Fibroblast of skin of back (primary cell): ENCODE measurements at regions not wholly inside any gene's neighbourhood (a gene's known extent, or its start where the extent isn't known, plus 50 kb on each side); places are given as distances from the start of the nearest gene placed in this dataset.
"Not testable (repeated sequence)": the region's sequence is repeated elsewhere in the genome, so short reads cannot be mapped to it uniquely, and the experiment has no call there.

ENCODE experiments used
- DNase-seq: peaks from one replicate; pipeline ENCODE4 v3.0.0-alpha.2; 2013

- DNase-seq = peak; percentile 58
Measured at GRCh38 chr11:69934861-69935494, 115.8 kb upstream of the FGF3 start.

GRCh38 chr11:69935941-69936505 is 116.8 kb upstream of the FGF3 start:
- no peak for DNase-seq

GRCh38 chr11:69936771-69937170 is 117.6 kb upstream of the FGF3 start:
- no peak for DNase-seq

DNA sequence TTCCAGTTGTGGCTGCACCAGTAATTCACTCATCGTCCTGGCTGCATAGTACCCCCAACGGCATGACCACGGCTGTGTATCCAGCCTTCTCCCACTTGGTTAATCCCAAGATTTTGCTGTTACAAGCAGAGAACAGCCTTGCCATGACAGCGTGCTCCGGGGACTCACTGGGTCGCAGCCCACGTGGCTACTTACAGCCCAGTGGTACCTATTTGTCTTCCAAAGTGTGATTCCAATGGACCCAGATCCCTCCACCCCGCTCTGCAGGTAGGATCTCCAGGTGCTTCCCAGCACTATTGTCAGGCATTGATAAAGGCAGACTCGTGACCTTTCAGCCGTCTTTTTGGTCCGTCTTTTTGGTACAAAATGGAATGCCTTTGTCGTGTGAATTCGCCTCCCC is 119.0 kb upstream of the FGF3 start:
- DNase-seq = no peak

GRCh38 chr11:69939551-69940245 is 120.5 kb upstream of the FGF3 start:
- DNase-seq = no peak

GRCh38 chr11:69940246-69940610 is 121.0 kb upstream of the FGF3 start:
- no peak for DNase-seq

DNA sequence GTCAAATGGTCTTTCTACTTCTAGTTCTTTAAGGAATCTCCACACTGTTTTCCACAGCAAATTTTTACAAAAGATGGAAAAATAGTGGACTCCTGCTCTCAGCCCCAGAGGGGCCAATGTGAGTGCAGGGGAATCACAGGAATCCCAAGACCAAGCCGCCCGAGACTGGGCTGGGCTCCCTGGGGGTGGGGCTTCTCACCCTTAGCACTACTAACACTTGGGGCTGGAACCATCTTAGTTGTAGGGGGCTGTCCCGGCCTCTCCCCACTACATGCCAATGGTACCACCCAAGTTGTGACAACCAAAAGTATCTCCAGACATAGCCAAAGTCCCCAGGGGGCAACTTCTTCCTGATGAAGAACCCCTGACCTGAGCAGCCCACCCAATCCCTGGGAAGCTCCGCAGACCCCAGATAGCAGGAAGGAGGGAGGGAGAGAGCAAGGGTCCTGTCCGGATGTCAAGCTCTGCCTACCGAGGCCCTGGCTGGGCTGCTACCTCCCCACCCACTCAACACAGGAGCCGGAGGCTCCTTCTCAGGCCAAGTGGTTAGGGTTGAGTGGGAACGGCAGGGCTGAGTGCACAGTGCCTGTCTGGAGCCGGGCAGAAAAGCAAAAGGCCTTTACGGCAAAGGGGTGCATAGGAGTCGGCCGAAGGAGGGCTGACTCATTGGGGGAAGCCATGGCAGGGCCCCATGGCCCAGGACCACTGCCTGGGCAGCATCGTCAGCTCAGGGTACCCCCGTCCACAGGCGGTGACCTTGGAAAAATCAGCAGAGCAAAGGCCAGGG is 122.5 kb upstream of the FGF3 start:
- no peak for DNase-seq

DNA sequence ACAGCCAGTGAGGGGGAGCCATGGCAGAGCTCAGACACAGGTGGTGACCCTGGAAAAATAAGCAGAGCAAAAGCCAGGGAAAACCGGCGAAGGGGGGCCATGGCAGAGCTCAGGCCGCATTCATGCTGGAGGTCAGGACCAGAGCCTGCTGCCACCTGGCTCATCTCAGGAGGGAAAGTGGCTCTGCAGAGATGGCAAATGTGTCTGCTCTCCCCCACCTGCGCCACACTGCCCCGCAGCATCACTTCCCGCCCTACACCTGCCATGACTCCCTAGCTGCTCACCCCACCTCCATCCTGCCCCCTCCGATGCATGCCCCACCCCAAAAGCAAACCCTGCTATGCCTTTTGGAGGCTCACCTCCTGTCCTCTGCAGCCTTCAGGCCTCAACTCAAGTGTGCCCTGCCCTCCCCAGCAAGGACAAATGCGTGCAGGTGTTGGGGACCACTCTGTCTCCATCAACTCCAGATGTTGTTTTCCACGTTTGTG is 123.2 kb upstream of the FGF3 start:
- no peak for DNase-seq

- DNase-seq = peak; percentile 30
Measured at GRCh38 chr11:69943066-69943465, 123.8 kb upstream of the FGF3 start.

- no peak for DNase-seq
Measured at GRCh38 chr11:69943506-69943905, 124.3 kb upstream of the FGF3 start.

DNA sequence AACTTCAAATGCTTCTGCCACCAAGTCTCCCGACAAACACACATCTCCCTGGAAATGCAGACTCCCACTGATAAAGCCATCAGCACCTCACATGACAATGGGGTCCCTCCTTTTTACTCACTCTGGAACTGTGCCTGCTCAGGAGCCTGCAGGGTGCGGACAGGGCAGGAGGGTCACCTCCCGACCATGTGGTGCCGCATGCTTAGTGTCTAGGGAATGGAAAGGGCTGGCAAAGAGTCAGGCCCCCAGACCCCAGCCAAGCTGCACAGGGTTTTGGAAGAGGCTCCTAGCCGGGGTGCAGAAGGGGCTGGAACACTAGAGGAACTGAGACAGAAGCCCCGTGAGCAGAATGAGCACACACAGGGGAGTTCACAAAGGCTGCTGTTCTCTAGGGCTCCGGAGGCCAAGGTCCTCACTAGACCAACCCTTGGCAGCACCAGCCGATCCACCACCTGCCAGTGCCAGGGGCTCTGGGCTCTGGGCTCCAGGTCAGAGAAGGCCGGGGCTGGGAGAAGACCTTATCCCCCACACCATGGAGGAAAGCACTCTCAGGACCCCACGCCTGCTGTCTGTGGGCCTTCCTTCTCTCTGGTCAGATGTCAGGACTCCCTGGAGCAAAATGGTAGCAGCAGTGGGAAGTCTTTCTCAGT is 125.1 kb upstream of the FGF3 start:
- no peak for DNase-seq

- DNase-seq = no peak
Measured at GRCh38 chr11:69945157-69945556, 125.9 kb upstream of the FGF3 start.

DNA sequence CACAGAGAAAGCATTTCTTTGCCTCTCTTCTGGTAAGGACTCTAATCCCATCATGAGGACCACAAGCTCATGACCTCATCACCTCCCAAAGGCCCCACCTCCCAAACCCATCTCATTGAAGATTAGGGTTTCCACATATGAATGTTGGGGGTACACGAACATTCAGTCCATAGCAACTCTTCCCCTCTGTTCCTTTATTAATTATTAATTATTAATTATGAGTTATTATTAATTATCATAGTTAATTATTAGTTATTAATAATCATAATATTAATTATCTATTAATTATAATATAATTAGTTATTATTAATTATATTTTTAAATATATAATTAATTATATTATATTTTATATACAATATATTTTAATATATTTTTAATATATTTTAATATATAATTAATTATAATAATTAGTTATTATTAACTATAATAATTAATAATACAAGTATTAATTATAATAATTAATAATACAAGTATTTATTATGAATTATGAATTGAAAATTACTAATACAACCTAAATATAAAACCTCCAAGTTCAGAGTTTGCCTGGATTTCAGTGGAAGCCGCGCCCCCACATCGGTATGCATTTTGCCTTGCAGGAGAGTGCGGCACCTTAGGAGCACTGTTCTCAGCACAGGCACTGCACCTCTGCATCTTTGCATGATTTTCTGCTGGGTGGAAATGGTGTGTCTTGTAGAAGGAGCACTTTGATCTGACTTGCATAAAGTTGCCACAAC is 128.0 kb upstream of the FGF3 start:
- no peak for DNase-seq

DNA sequence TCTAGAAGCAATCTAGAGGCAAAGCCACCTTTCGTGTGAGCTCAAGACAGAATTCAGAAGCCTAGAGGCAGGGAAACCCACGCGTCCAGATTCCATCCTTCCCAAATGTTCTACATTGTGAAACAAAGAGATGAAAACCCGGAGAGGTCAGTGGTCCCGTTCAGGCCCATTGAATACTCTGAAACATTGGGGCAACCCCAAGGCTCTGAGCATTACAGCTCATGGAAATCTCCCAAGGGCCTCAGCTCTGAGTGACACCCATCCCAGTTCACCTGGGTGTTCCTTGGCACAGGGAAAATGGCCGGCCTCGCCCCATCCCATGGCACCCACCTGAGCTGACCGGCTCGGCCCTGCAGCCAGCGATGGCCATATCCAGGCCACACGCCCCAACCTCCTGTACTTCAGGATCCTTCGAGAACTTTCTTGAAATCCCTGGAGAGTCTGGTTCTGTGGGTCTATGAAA is 128.6 kb upstream of the FGF3 start:
- no peak for DNase-seq

DNA sequence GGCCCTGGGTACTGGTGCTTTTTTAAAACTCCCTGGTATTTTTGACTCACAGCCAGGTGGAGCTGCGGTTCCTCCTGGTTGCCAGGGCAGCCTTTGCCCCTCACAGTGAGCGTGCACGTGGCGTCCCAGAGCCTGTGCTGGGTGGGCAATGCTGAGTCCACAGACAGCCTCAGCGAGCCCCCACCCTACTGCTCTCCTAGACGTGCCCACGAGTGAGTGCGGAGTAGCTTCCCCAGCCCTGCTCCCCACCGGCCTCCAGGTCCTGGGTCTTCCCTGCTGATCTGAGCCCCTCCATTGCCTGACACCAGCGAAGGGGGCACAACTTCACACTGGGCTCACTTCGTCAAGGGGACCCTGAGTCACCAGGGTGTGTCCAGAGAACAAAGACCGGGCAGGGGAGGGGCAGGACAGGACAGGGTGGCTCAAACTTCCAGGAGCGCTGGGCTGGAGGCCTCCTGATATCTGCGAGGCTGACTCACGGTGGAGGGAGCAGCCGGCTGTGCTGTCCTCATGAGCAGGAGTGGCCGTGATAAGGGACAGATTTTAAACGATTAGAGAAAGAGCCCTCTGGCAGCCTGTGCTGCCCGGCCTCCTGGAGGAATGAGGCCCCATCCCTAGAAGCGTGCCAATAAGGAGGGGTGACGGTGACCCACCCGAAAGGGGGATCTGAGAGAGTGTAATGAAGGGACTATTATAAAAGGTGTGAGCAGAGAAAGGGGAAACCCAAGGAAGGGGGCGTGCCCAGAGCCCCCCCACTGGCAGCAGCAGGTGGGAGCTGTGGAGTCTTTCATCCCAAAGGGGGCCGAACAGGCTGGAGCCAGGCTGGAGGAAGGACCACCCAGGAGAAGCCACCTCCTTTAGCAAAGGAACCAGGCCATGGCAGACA is 129.3 kb upstream of the FGF3 start:
- DNase-seq = peak; percentile 77

DNA sequence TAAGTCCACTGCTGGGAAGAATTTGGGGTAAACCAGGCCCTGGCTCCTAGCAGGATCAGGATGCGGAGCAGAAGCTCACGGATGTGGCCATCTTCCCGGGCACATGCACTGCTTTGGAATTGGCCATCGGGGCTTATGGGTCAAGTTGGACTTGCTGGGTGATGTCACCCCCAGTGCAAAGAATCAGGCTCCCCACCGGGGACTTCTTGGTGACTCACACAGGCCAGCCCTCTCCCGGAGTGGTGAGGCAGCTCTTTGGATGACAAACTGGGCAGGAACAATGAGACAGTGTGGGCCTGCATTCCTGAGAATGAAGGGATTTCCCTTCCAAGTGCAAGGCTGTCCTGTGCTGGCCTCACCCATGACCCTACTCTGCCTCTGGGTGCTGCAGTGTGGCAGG is 128.8 kb upstream of the ANO1 start:
- peak; percentile 96 for DNase-seq

- peak; percentile 23 for DNase-seq
Measured at GRCh38 chr11:69950120-69950519, 128.0 kb upstream of the ANO1 start.

DNA sequence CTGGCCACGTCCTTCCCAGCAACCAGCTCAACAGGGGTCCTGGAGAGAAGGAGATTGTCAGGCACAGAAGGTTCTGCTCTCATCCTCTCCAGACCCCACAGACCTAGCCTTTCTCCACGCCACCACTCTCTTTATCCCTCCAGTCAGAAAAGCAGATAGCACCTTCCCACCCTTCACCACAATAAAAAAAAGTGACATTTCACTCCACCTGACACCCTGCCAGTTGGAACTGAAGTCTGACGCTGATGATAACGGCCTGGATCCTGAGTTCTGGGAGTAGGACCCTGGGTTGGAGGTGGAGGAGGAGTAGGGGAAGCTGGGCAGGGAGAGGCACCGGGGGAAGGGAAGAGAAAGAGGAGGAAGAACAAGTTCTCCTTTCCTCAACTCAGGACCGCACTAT is 127.5 kb upstream of the ANO1 start:
- no peak for DNase-seq

- DNase-seq = no peak
Measured at GRCh38 chr11:69951821-69952220, 126.3 kb upstream of the ANO1 start.

DNA sequence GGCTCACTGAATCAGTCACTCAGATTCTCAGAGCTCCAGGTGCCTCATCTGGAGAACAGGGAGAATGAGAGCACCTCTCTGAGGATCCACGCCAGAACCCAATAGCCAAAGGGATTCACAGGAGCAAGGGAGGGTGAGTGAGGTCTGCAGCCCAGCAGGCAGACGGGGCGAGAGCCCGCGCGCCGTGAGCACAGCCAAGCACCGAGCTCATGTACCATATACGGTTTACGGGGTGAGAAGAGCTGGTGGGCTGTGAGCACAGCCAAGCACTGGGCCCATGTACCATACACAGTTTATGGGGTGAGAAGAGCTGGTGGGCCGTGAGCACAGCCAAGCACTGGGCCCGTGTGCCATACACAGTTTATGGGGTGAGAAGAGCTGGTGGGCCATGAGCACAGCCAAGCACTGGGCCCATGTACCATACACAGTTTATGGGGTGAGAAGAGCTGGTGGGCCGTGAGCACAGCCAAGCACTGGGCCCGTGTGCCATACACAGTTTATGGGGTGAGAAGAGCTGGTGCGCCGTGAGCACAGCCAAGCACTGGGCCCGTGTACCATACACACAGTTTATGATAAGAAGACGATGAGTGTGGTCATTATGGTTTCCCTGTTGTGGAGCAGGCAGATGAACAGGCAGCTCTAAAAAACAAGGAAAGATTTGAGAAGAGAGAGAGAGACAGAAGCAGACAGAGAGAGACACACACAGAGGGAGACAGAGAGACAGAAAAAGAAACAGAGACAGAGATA is 125.7 kb upstream of the ANO1 start:
- DNase-seq = not testable (repeated sequence)
